Thyroid gland (tissue), 4 donors: ENCODE measurements at regions not wholly inside any gene's neighbourhood (a gene's known extent, or its start where the extent isn't known, plus 50 kb on each side); places are given as distances from the start of the nearest gene placed in this dataset.

Source experiments
- DNase-seq, 2 donors: peaks; one replicate each; pipeline ENCODE4 v3.0.0-alpha.2; 2019
- H3K27ac ChIP-seq, 3 donors: fragments of 200-600 bp; sonication (generic); 1 replicate in 2 of 3; 2 replicates in 1 of 3; pipeline ENCODE4 v1.5.1; 2016 to 2019; ENCODE audit warnings: mild to moderate bottlenecking in 1 of 3, moderate library complexity in 1 of 3
- H3K27me3 ChIP-seq: fragments of 200-600 bp; sonication (generic); one replicate; pipeline ENCODE4 v1.5.1; 2019
- H3K36me3 ChIP-seq, 2 donors: fragments of 200-600 bp; sonication (generic); one replicate each; pipeline ENCODE4 v1.5.1; 2016 to 2019
- H3K4me1 ChIP-seq, 2 donors: fragments of 200-600 bp; sonication (generic); one replicate each; pipeline ENCODE4 v1.5.1; 2017 to 2019
- H3K4me3 ChIP-seq, 3 donors: fragments of 200-600 bp; sonication (generic); replicated peaks in 1 of 3; 1 replicate in 2 of 3; 2 replicates in 1 of 3; pipeline ENCODE4 v1.5.1; 2016; ENCODE audit warnings: mild to moderate bottlenecking in 1 of 3
- H3K9me3 ChIP-seq: fragments of 200-600 bp; sonication (generic); one replicate; pipeline ENCODE4 v1.5.1; 2017
- POLR2A ChIP-seq, 2 donors: fragments of 450-650 bp; IDR thresholded peaks; one replicate each; pipeline ENCODE4 v1.6.1; 2017; ENCODE audit warnings: antibody characterized with exemption in 2 of 2, mild to moderate bottlenecking in 2 of 2, moderate library complexity in 1 of 2
- WGBS, 2 donors: methylation state at CpG; one replicate each; pipeline ENCODE4 v1.1.5; 2017; 5-methylcytosine and 5-hydroxymethylcytosine counted together
- intact Hi-C: fragments of 100-400 bp; cut with DNase I; formaldehyde crosslinking; loops from one replicate; pipeline ENCODE4 v1.15.1; 2023
- TF ChIP-seq, protein P1 (sequence below), 6 experiments: fragments of 200-600 bp in 3 of 6; fragments of 450-650 bp in 3 of 6; sonication (generic) in 3 of 6; IDR thresholded peaks; one replicate each; pipeline ENCODE4 v1.5.1; 2016 to 2019; ENCODE audit warnings: antibody characterized with exemption in 6 of 6, mild to moderate bottlenecking in 2 of 6, inconsistent platforms in 1 of 6, moderate library complexity in 1 of 6

DNA sequence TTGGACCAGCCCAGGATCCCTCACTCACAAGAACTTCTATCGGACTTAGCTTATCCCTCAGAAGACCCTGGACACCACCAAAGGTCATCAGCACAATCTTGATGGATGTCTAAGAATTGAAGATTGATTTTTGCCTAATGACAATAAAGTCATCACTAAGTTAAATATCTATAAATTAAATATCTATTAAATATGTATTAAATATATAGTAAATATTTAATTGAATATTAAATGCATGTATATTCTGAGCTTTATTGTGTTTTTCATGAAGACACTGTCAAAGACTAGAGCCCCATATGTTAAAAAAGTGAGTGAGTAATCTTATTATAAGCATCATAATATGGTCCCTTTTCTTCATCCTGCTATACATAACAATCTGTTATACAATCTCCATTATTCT, 751.1 kb downstream of the KCNJ2 start:
- Histone ChIP-seq H3K27me3 (no peaks in the 10 kb centered on the region), H3K4me1 (no peaks in the 10 kb centered on the region), H3K9me3 (no peaks in the 10 kb centered on the region), H3K4me3 (no peak overlapping the region), H3K36me3 (no peaks in the 10 kb centered on the region), H3K27ac (no peak overlapping the region)
- TF ChIP-seq, protein P1, sequence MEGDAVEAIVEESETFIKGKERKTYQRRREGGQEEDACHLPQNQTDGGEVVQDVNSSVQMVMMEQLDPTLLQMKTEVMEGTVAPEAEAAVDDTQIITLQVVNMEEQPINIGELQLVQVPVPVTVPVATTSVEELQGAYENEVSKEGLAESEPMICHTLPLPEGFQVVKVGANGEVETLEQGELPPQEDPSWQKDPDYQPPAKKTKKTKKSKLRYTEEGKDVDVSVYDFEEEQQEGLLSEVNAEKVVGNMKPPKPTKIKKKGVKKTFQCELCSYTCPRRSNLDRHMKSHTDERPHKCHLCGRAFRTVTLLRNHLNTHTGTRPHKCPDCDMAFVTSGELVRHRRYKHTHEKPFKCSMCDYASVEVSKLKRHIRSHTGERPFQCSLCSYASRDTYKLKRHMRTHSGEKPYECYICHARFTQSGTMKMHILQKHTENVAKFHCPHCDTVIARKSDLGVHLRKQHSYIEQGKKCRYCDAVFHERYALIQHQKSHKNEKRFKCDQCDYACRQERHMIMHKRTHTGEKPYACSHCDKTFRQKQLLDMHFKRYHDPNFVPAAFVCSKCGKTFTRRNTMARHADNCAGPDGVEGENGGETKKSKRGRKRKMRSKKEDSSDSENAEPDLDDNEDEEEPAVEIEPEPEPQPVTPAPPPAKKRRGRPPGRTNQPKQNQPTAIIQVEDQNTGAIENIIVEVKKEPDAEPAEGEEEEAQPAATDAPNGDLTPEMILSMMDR (IDR thresholded peaks at IDR 0.05) = no peak
- TF ChIP-seq POLR2A (IDR thresholded peaks at IDR 0.05) = no peak
- 95 to 100% methylated on average over 1 of the region's 1 CpG for WGBS, 2 donors
- intact Hi-C loops = no loop called here
- DNase-seq = no peak

DNA sequence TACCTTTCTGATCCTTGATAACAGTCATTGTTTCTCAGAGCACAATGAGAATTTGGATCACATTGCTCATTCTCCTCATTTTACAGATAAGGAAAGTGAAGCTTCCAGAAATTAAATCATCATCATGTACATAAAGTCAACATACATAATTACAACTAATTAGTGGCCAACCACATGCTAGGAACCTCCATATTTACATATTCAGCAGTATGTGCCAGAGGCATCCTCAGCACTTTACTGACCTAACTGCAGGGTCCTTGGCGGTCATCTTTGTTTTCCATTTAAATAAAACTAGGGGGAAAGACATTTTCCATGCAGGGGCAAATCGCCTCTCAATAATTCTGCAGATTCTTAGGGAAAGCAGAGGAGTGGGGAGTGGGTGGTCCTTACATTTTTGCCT, 752.9 kb downstream of the KCNJ2 start:
- intact Hi-C loops = no loop called here
- TF ChIP-seq, protein P1 (IDR thresholded peaks at IDR 0.05) = no peak
- no peak for TF ChIP-seq POLR2A (IDR thresholded peaks at IDR 0.05)
- Histone ChIP-seq H3K9me3 (no peaks in the 10 kb centered on the region), H3K27me3 (no peaks in the 10 kb centered on the region), H3K4me3 (no peak overlapping the region), H3K27ac (no peak overlapping the region), H3K4me1 (no peaks in the 10 kb centered on the region), H3K36me3 (no peaks in the 10 kb centered on the region)
- 91 to 92% methylated on average over 2 of the region's 2 CpGs for WGBS, 2 donors
- DNase-seq = no peak

DNA sequence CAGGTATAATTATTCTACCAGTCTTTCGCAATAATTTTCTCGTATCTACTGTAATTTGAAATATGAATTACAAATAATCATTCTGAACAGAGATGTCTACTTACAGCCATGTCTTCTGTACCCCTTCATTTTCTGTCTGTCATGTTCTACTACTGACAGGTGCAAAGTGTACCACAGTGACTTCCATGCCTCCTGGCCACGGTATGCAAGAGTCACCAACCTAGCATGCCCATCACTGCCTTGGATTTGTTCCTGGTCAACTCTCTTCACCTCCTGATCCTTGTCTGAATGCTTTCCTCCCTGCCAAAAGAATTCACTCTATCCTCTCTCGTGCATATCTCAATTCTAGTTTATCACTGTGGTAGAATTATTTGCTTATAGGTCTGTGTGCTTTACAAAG, 755.4 kb downstream of the KCNJ2 start:
- Histone ChIP-seq H3K9me3 (no peaks in the 10 kb centered on the region), H3K4me3 (no peak overlapping the region), H3K27me3 (no peaks in the 10 kb centered on the region), H3K4me1 (no peaks in the 10 kb centered on the region), H3K27ac (no peak overlapping the region), H3K36me3 (no peaks in the 10 kb centered on the region)
- TF ChIP-seq POLR2A (IDR thresholded peaks at IDR 0.05) = no peak
- TF ChIP-seq, protein P1 (IDR thresholded peaks at IDR 0.05) = no peak
- intact Hi-C loops = no loop called here
- DNase-seq = no peak
- WGBS, 2 donors = 92 to 95% methylated on average over 4 of the region's 4 CpGs

DNA sequence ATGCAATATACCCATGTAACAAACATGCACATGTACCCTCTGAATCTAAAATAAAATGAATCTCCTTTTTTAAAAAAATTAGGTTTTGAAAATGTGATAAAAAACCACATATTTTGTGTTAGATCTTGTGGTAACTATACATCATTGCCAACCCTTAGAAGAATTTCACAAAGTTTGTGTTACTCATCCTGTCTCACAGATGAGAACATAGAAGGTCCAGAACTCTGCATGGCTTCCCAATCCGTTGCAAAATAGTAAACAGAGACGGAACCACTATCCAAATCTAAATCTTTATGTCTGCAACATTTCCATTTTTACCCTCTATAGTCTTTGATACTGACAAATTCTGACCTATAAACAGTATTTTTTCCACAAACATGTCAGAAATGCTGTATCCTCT, 759.9 kb downstream of the KCNJ2 start:
- WGBS, 2 donors = 85 to 93% methylated on average over 2 of the region's 2 CpGs
- H3K27ac ChIP-seq = no peak overlapping the region
- no peak for TF ChIP-seq POLR2A (IDR thresholded peaks at IDR 0.05)
- TF ChIP-seq, protein P1 (IDR thresholded peaks at IDR 0.05) = no peak

DNA sequence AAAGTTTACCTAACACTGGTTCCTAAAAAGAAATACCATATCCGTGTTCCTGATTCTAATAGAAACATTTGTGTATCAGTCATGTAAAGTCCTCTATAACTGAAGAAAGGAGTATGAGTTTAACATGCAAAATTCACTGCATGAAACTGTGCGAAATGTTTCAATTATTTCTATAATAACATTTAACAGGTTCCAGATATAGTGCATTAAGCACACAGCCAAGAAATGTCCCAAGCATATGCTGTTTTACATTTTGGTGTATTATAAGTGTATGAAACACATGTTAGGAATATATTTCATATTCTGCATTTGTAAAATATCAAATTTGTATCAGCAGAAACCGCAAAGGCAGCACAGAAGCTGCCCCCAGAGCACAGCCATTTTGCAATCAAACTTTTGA, 764.9 kb downstream of the KCNJ2 start:
- Histone ChIP-seq H3K27me3 (no peaks in the 10 kb centered on the region), H3K4me1 (no peaks in the 10 kb centered on the region), H3K9me3 (no peaks in the 10 kb centered on the region), H3K27ac (no peak overlapping the region), H3K4me3 (no peak overlapping the region), H3K36me3 (no peaks in the 10 kb centered on the region)
- WGBS, 2 donors = 78 to 85% methylated on average over 3 of the region's 3 CpGs
- no peak for TF ChIP-seq POLR2A (IDR thresholded peaks at IDR 0.05)
- TF ChIP-seq, protein P1 (IDR thresholded peaks at IDR 0.05) = no peak
- intact Hi-C loops = no loop called here
- no peak for DNase-seq

More for the DNA sequence above, 759.9 kb downstream of the KCNJ2 start:
- no peaks in the 10 kb centered on the region for H3K27me3 ChIP-seq
- no peaks in the 10 kb centered on the region for H3K9me3 ChIP-seq
- H3K36me3 ChIP-seq = no peaks in the 10 kb centered on the region
- no peaks in the 10 kb centered on the region for H3K4me1 ChIP-seq
- no peak for DNase-seq
- H3K4me3 ChIP-seq = no peak overlapping the region
- intact Hi-C loops = no loop called here
